GM23248 (cell line): ENCODE measurements at regions not wholly inside any gene's neighbourhood (a gene's known extent, or its start where the extent isn't known, plus 50 kb on each side); places are given as distances from the start of the nearest gene placed in this dataset.

Source experiments
- DNase-seq: peaks from one replicate; pipeline ENCODE4 v3.0.0-alpha.2; 2015
- H2AFZ ChIP-seq: fragments of 200-600 bp; sonication (generic); 2 replicates; pipeline ENCODE4 v1.6.1; 2016; ENCODE audit warnings: antibody characterized with exemption
- H3F3A ChIP-seq: fragments of 200-600 bp; sonication (generic); 2 replicates; pipeline ENCODE4 v1.6.1; 2016; ENCODE audit warnings: mild to moderate bottlenecking, antibody characterized with exemption, mixed run types; ENCODE audit not compliant: insufficient read depth
- H3K27ac ChIP-seq: fragments of 200-600 bp; sonication (generic); 2 replicates; pipeline ENCODE4 v1.5.1; 2016; ENCODE audit warnings: mild to moderate bottlenecking
- H3K27me3 ChIP-seq: fragments of 200-600 bp; sonication (generic); replicated peaks from 2 replicates; pipeline ENCODE4 v1.6.1; 2016; ENCODE audit warnings: mild to moderate bottlenecking; ENCODE audit not compliant: insufficient read depth
- H3K36me3 ChIP-seq: fragments of 200-600 bp; sonication (generic); 2 replicates; pipeline ENCODE4 v1.6.1; 2016; ENCODE audit warnings: low read depth, mild to moderate bottlenecking
- H3K4me1 ChIP-seq: fragments of 200-600 bp; sonication (generic); 2 replicates; pipeline ENCODE4 v1.6.1; 2016; ENCODE audit warnings: mild to moderate bottlenecking; ENCODE audit not compliant: insufficient read depth
- H3K4me2 ChIP-seq: fragments of 200-600 bp; sonication (generic); one replicate; pipeline ENCODE4 v1.6.1; 2016; ENCODE audit warnings: mild to moderate bottlenecking; ENCODE audit not compliant: unreplicated experiment
- H3K4me3 ChIP-seq: fragments of 200-600 bp; sonication (generic); 2 replicates; pipeline ENCODE4 v1.5.1; 2016; ENCODE audit warnings: mild to moderate bottlenecking
- H3K79me2 ChIP-seq: fragments of 200-600 bp; sonication (generic); 2 replicates; pipeline ENCODE4 v1.6.1; 2016; ENCODE audit warnings: mild to moderate bottlenecking; ENCODE audit not compliant: insufficient read depth
- H3K9ac ChIP-seq: fragments of 200-600 bp; sonication (generic); 2 replicates; pipeline ENCODE4 v1.6.1; 2016; ENCODE audit warnings: mild to moderate bottlenecking
- H3K9me2 ChIP-seq: fragments of 200-600 bp; sonication (generic); 2 replicates; pipeline ENCODE4 v1.6.1; 2016; ENCODE audit warnings: mixed run types, mild to moderate bottlenecking, moderate library complexity; ENCODE audit not compliant: insufficient read depth
- H3K9me3 ChIP-seq: fragments of 200-600 bp; sonication (generic); one replicate; pipeline ENCODE4 v1.6.1; 2017; ENCODE audit warnings: low read depth
- H4K20me1 ChIP-seq: fragments of 200-600 bp; sonication (generic); 2 replicates; pipeline ENCODE4 v1.6.0; 2016; ENCODE audit not compliant: insufficient read depth
- EZH2 ChIP-seq: fragments of 200-600 bp; sonication (generic); IDR thresholded peaks from 2 replicates; pipeline ENCODE4 v1.6.1; 2018; ENCODE audit warnings: antibody characterized with exemption, mild to moderate bottlenecking; ENCODE audit not compliant: insufficient read depth, poor library complexity, severe bottlenecking
- EZH2phosphoT487 ChIP-seq: fragments of 200-600 bp; sonication (generic); IDR thresholded peaks from 2 replicates; pipeline ENCODE4 v1.6.1; 2018; ENCODE audit warnings: antibody characterized with exemption, moderate library complexity, mild to moderate bottlenecking, low read depth; ENCODE audit not compliant: insufficient read depth
- WGBS, 2 experiments: methylation state at CpG; one replicate each; pipeline ENCODE4 v1.1.6; 2015 to 2017; ENCODE audit warnings: low lambda C conversion rate in 2 of 2, low coverage in 1 of 2; ENCODE audit errors: missing lambda C conversion rate in 2 of 2; 5-methylcytosine and 5-hydroxymethylcytosine counted together
- in situ Hi-C: fragments of 300-500 bp; cut with MboI; formaldehyde crosslinking; loops from 2 replicates; pipeline ENCODE4 v1.15.0; 2020

GRCh38 chr10:124186956-124187355 is 93.6 kb upstream of the CHST15 start:
- Histone ChIP-seq H3K9ac (no peak overlapping the region), H3K27me3 (no peaks in the 10 kb centered on the region), H3K27ac (no peak overlapping the region), H3K9me3 (no peaks in the 10 kb centered on the region), H3K79me2 (no peaks in the 10 kb centered on the region), H3F3A (no peaks in the 10 kb centered on the region), H3K36me3 (no peaks in the 10 kb centered on the region), H2AFZ (no peak overlapping the region), H4K20me1 (no peaks in the 10 kb centered on the region), H3K4me3 (no peak overlapping the region), H3K4me2 (no peak overlapping the region), H3K4me1 (no peaks in the 10 kb centered on the region), H3K9me2 (no peaks in the 10 kb centered on the region)
- in situ Hi-C loops: no loop called here
- 28 to 36% methylated on average over 7 of the region's 7 CpGs for WGBS, 2 experiments
- DNase-seq: no peak
- no peak for TF ChIP-seq EZH2phosphoT487
- no peak for TF ChIP-seq EZH2

GRCh38 chr10:124185084-124185483 is 91.7 kb upstream of the CHST15 start:
- H3K4me2 ChIP-seq: no peak overlapping the region
- H3K27me3 ChIP-seq: no peaks in the 10 kb centered on the region
- H4K20me1 ChIP-seq: no peaks in the 10 kb centered on the region
- no peak overlapping the region for H3K9ac ChIP-seq
- no peaks in the 10 kb centered on the region for H3F3A ChIP-seq
- no peaks in the 10 kb centered on the region for H3K79me2 ChIP-seq
- H3K27ac ChIP-seq: no peak overlapping the region
- H2AFZ ChIP-seq: no peak overlapping the region
- no peaks in the 10 kb centered on the region for H3K9me3 ChIP-seq
- H3K4me1 ChIP-seq: no peaks in the 10 kb centered on the region
- no peaks in the 10 kb centered on the region for H3K36me3 ChIP-seq
- TF ChIP-seq EZH2 (no peak), EZH2phosphoT487 (no peak)
- no peak for DNase-seq
- H3K9me2 ChIP-seq: no peaks in the 10 kb centered on the region
- 48 to 58% methylated on average over 6 to 8 of the region's 8 CpGs for WGBS, 2 experiments
- in situ Hi-C loops: no loop called here
- no peak overlapping the region for H3K4me3 ChIP-seq

DNA sequence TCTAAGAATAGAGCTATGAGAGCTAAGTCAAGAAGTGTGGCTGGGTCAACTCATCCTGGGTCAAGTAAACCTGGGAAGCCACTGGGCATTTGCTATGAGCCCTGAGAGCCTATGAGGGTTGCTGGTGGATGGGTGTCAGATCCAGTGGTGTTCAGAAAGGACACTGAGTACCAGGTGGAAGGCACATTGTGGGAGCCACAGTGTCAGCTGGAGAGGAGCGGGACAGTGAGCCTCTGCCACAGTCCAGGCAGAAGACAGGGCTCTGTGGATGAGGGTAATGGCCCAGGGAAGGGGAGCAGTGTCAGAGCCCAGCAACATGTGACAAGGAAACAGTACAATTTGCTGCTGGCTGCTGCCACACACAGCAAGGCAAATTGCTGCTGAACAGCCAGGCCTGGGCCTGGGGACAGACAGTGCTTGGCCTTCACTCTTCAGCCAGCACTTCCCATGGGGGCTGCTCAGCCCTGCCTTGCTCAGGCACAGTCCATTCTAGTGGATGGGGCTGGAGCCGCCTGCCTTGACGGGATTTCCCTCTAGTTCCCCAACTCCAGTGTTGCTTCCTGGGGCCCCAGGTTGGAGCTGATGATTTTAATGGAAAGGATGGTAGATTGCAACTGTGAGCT is 90.9 kb upstream of the CHST15 start:
- no peak overlapping the region for H3K4me3 ChIP-seq
- in situ Hi-C loops: no loop called here
- no peaks in the 10 kb centered on the region for H3K4me1 ChIP-seq
- H3K27ac ChIP-seq: no peak overlapping the region
- TF ChIP-seq EZH2 (no peak), EZH2phosphoT487 (no peak)
- H4K20me1 ChIP-seq: no peaks in the 10 kb centered on the region
- H3K9me2 ChIP-seq: no peaks in the 10 kb centered on the region
- H3K79me2 ChIP-seq: no peaks in the 10 kb centered on the region
- H2AFZ ChIP-seq: no peak overlapping the region
- H3F3A ChIP-seq: no peaks in the 10 kb centered on the region
- no peak overlapping the region for H3K4me2 ChIP-seq
- 44 to 48% methylated on average over 3 of the region's 3 CpGs for WGBS, 2 experiments
- H3K27me3 ChIP-seq: no peaks in the 10 kb centered on the region
- no peaks in the 10 kb centered on the region for H3K36me3 ChIP-seq
- DNase-seq: no peak
- H3K9me3 ChIP-seq: no peaks in the 10 kb centered on the region
- no peak overlapping the region for H3K9ac ChIP-seq

GRCh38 chr10:124183617-124184016 is 90.2 kb upstream of the CHST15 start:
- no peaks in the 10 kb centered on the region for H4K20me1 ChIP-seq
- no peaks in the 10 kb centered on the region for H3K27me3 ChIP-seq
- H3K4me1 ChIP-seq: no peaks in the 10 kb centered on the region
- no peak overlapping the region for H3K9ac ChIP-seq
- H3K27ac ChIP-seq: no peak overlapping the region
- H3K36me3 ChIP-seq: no peaks in the 10 kb centered on the region
- H3K79me2 ChIP-seq: no peaks in the 10 kb centered on the region
- in situ Hi-C loops: no loop called here
- no peaks in the 10 kb centered on the region for H3K9me2 ChIP-seq
- H3F3A ChIP-seq: no peaks in the 10 kb centered on the region
- WGBS, 2 experiments: 43 to 49% methylated on average over 7 of the region's 7 CpGs
- no peak overlapping the region for H2AFZ ChIP-seq
- TF ChIP-seq EZH2 (no peak), EZH2phosphoT487 (no peak)
- no peak for DNase-seq
- H3K4me2 ChIP-seq: no peak overlapping the region
- no peak overlapping the region for H3K4me3 ChIP-seq
- H3K9me3 ChIP-seq: no peaks in the 10 kb centered on the region

DNA sequence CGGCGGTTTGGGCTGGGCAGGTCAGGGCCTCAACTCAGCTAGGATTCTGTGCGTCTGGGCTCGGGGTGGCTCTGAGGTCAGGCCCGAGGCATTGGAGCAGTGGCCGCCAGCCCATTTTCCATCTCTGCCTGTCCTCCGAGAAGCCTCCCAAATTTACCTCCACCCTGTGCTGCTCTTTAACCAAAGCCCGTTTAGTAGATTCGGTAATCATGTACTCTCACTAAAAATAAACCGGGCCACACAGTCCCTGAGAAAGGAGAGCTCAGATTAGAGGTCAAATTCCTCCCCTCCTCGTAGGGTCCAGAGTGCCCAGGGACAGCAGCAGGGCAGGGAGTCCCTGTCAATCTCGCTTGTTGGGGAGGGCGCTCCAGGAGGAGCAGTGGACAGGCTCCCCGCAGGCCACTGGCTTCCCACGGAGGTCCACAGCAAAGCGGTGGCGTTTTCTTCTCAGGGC is 88.7 kb upstream of the CHST15 start:
- no peak overlapping the region for H3K27ac ChIP-seq
- no peak overlapping the region for H3K9ac ChIP-seq
- H3K27me3 ChIP-seq: no peaks in the 10 kb centered on the region
- H3K9me3 ChIP-seq: no peaks in the 10 kb centered on the region
- no peaks in the 10 kb centered on the region for H3K79me2 ChIP-seq
- no peak overlapping the region for H3K4me2 ChIP-seq
- no peaks in the 10 kb centered on the region for H3K9me2 ChIP-seq
- no peak for DNase-seq
- H4K20me1 ChIP-seq: no peaks in the 10 kb centered on the region
- no peaks in the 10 kb centered on the region for H3F3A ChIP-seq
- 43 to 50% methylated on average over 17 of the region's 17 CpGs for WGBS, 2 experiments
- in situ Hi-C loops: no loop called here
- H2AFZ ChIP-seq: no peak overlapping the region
- no peaks in the 10 kb centered on the region for H3K36me3 ChIP-seq
- H3K4me3 ChIP-seq: no peak overlapping the region
- TF ChIP-seq EZH2phosphoT487 (no peak), EZH2 (no peak)
- no peaks in the 10 kb centered on the region for H3K4me1 ChIP-seq
